ENCODE measurements at regions not wholly inside any gene's neighbourhood (a gene's known extent, or its start where the extent isn't known, plus 50 kb on each side); places are given as distances from the start of the nearest gene placed in this dataset.
"Not testable (repeated sequence)": the region's sequence is repeated elsewhere in the genome, so short reads cannot be mapped to it uniquely, and the experiment has no call there.

GRCh38 chr1:68881330-68882194, 384.7 kb upstream of the DEPDC1 start:
- not testable (repeated sequence) for DNase-seq

GRCh38 chr1:68889471-68889870, 392.6 kb upstream of the DEPDC1 start:
- DNase-seq, result no peak

- no peak for DNase-seq
Observed at GRCh38 chr1:68890736-68891135, 393.9 kb upstream of the DEPDC1 start.

- no peak for DNase-seq
Observed at GRCh38 chr1:68904477-68904876, 407.6 kb upstream of the DEPDC1 start.

GRCh38 chr1:68906431-68906830, 409.5 kb upstream of the DEPDC1 start:
- no peak for DNase-seq

GRCh38 chr1:68907491-68907890, 410.6 kb upstream of the DEPDC1 start:
- no peak for DNase-seq

GRCh38 chr1:68908316-68908715, 411.4 kb upstream of the DEPDC1 start:
- no peak for DNase-seq

- no peak for DNase-seq
Observed at GRCh38 chr1:68916221-68916902, 419.5 kb upstream of the DEPDC1 start.

GRCh38 chr1:68917456-68917855, 420.6 kb upstream of the DEPDC1 start:
- no peak for DNase-seq

- DNase-seq, result no peak
Observed at GRCh38 chr1:68918563-68918962, 421.7 kb upstream of the DEPDC1 start.

- no peak for DNase-seq
Observed at GRCh38 chr1:68919075-68919474, 422.2 kb upstream of the DEPDC1 start.

GRCh38 chr1:68923475-68924088, 426.7 kb upstream of the DEPDC1 start:
- not testable (repeated sequence) for DNase-seq

- no peak for DNase-seq
Observed at GRCh38 chr1:68930101-68930500, 433.2 kb upstream of the DEPDC1 start.

- no peak for DNase-seq
Observed at GRCh38 chr1:68936530-68936929, 439.6 kb upstream of the DEPDC1 start.

- no peak for DNase-seq
Observed at GRCh38 chr1:68938051-68938666, 441.3 kb upstream of the DEPDC1 start.

GRCh38 chr1:68950036-68950435, 453.2 kb upstream of the DEPDC1 start:
- no peak for DNase-seq

- DNase-seq, result no peak
Observed at GRCh38 chr1:68953311-68953710, 456.4 kb upstream of the DEPDC1 start.

- DNase-seq, result no peak
Observed at GRCh38 chr1:68954841-68955240, 458.0 kb upstream of the DEPDC1 start.

GRCh38 chr1:68955424-68955823, 458.5 kb upstream of the DEPDC1 start:
- DNase-seq, result no peak

GRCh38 chr1:68958958-68959357, 462.1 kb upstream of the DEPDC1 start:
- DNase-seq, result no peak

- DNase-seq, result no peak
Observed at GRCh38 chr1:68959461-68960030, 462.7 kb upstream of the DEPDC1 start.

GRCh38 chr1:68961143-68961542, 464.3 kb upstream of the DEPDC1 start:
- no peak for DNase-seq

GRCh38 chr1:68963353-68963752, 466.5 kb upstream of the DEPDC1 start:
- DNase-seq, result no peak
